HepG2 (cell line): ENCODE measurements at regions not wholly inside any gene's neighbourhood (a gene's known extent, or its start where the extent isn't known, plus 50 kb on each side); places are given as distances from the start of the nearest gene placed in this dataset.

ENCODE experiments used
- ATAC-seq: fragments of 200-7000 bp; cut with Tn5 transposase; 3 replicates; pipeline ENCODE4 v1.9.1; 2020; ENCODE audit warnings: mild to moderate bottlenecking, moderate library complexity
- BruUV-seq: library from RNA; stranded (reverse); fragments of 400-500 nt; replicated peaks from 2 replicates; lab custom pipeline; 2021; lab: Mats Ljungman, UMichigan
- CTCF ChIA-PET: fragments of 300-600 bp; formaldehyde crosslinking; extraction: SDS; loops from one replicate; lab custom pipeline; 2021; ENCODE audit warnings: low total read pairs, inconsistent platforms, low intra/inter-chr PET ratio; lab: Yijun Ruan, JAX
- POLR2A ChIA-PET: fragments of 350-600 bp; sonication (Branson Sonifier 250); formaldehyde crosslinking; loops from one replicate; lab custom pipeline; 2020; ENCODE audit warnings: antibody characterized with exemption, inconsistent platforms; lab: Yijun Ruan, JAX
- DNase-seq: peaks from one replicate; pipeline ENCODE4 v3.0.0-alpha.2; 2015; ENCODE audit warnings: low spot score
- FAIRE-seq: peaks from 3 replicates; lab custom pipeline; 2011; peaks lifted over from hg19 to GRCh38; lab: Jason Lieb, UNC
- H2AFZ ChIP-seq: one replicate; pipeline ENCODE4 v1.6.1; 2011; ENCODE audit warnings: low read length, inconsistent platforms
- H3K27ac ChIP-seq: fragments of 300-600 bp; 3 replicates; pipeline ENCODE4 v1.8.0; 2011; ENCODE audit warnings: mixed run types, mild to moderate bottlenecking, mixed read lengths, low read length, inconsistent platforms; ENCODE audit not compliant: insufficient read depth; ENCODE audit errors: extremely low read length
- H3K27me3 ChIP-seq, 2 experiments: fragments of 200-600 bp in 1 of 2; 2 replicates in 1 of 2; 3 replicates in 1 of 2; pipeline versions ENCODE4 v1.6.0 to v1.8.0; 2011; ENCODE audit warnings: low read length in 2 of 2, mild to moderate bottlenecking in 2 of 2, moderate library complexity in 2 of 2, inconsistent platforms in 1 of 2; ENCODE audit not compliant: insufficient read depth in 2 of 2, control insufficient read depth in 1 of 2
- H3K36me3 ChIP-seq, 2 experiments: fragments of 200-600 bp in 1 of 2; replicated peaks in 1 of 2; 2 replicates in 1 of 2; 3 replicates in 1 of 2; pipeline versions ENCODE4 v1.5.1 to v1.8.0; 2011; ENCODE audit warnings: low read length in 2 of 2, inconsistent platforms in 1 of 2; ENCODE audit not compliant: insufficient read depth in 2 of 2, control insufficient read depth in 1 of 2
- H3K4me1 ChIP-seq: 2 replicates; pipeline ENCODE4 v1.5.1; 2012; ENCODE audit warnings: low read length, inconsistent platforms; ENCODE audit not compliant: insufficient read depth
- H3K4me2 ChIP-seq: 2 replicates; pipeline ENCODE4 v1.6.0; 2011; ENCODE audit warnings: low read depth, low read length, inconsistent platforms
- H3K4me3 ChIP-seq, 3 experiments: fragments of 200-600 bp in 1 of 3; sonication (generic), shearing (Covaris generic) in 1 of 3; replicated peaks in 1 of 3; 2 replicates each; pipeline ENCODE4 v1.5.1; 2011 to 2016; ENCODE audit warnings: low read length in 3 of 3, inconsistent platforms in 2 of 3, low read depth in 2 of 3, mild to moderate bottlenecking in 2 of 3, control low read depth in 1 of 3, mixed read lengths in 1 of 3; ENCODE audit not compliant: insufficient read depth in 1 of 3
- H3K79me2 ChIP-seq: one replicate; pipeline ENCODE4 v1.6.1; 2011; ENCODE audit warnings: low read length, inconsistent platforms; ENCODE audit not compliant: insufficient read depth
- H3K9ac ChIP-seq: 2 replicates; pipeline ENCODE4 v1.6.0; 2011; ENCODE audit warnings: mild to moderate bottlenecking, low read depth, low read length, inconsistent platforms; ENCODE audit not compliant: insufficient read depth
- H3K9me3 ChIP-seq: 2 replicates; pipeline ENCODE4 v1.5.1; 2012; ENCODE audit warnings: mild to moderate bottlenecking, low read length
- H4K20me1 ChIP-seq: 2 replicates; pipeline ENCODE4 v1.6.0; 2011; ENCODE audit warnings: inconsistent platforms, mild to moderate bottlenecking, low read length, moderate library complexity; ENCODE audit not compliant: insufficient read depth
- ATF7-NPFF ChIP-seq: sonication (generic); formaldehyde crosslinking; IDR thresholded peaks from 2 replicates; pipeline ENCODE4 v1.8.1; 2023; ENCODE audit warnings: mild to moderate bottlenecking, low read depth, missing genetic modification reagents, moderate library complexity
- DNMT3B ChIP-seq: conservative IDR thresholded peaks from 2 replicates; pipeline ENCODE4 v1.6.1; 2016; ENCODE audit warnings: missing biosample characterization, control low read depth
- MYNN ChIP-seq: sonication (generic); formaldehyde crosslinking; IDR thresholded peaks from 2 replicates; pipeline ENCODE4 v1.4.0; 2020; ENCODE audit warnings: mild to moderate bottlenecking, low read depth, missing genetic modification reagents
- NR0B2 ChIP-seq: sonication (generic); formaldehyde crosslinking; IDR thresholded peaks from 2 replicates; pipeline ENCODE4 v1.4.0; 2020; ENCODE audit warnings: mild to moderate bottlenecking, missing genetic modification reagents
- PREB ChIP-seq: sonication (generic); formaldehyde crosslinking; IDR thresholded peaks from 2 replicates; pipeline ENCODE4 v1.4.0; 2020; ENCODE audit warnings: missing genetic modification reagents
- RELA ChIP-seq: sonication (generic); formaldehyde crosslinking; IDR thresholded peaks from 2 replicates; pipeline ENCODE4 v1.4.0; 2020; ENCODE audit warnings: missing genetic modification reagents
- TAF15 ChIP-seq: fragments of 200-400 bp; formaldehyde crosslinking; IDR thresholded peaks from one replicate; pipeline ENCODE4 v1.6.1; 2018; ENCODE audit warnings: mild to moderate bottlenecking, low read depth, low read length; ENCODE audit not compliant: poor library complexity, severe bottlenecking
- TBX2 ChIP-seq: sonication (generic); formaldehyde crosslinking; IDR thresholded peaks from 2 replicates; pipeline ENCODE4 v1.5.0; 2020; ENCODE audit warnings: missing genetic modification reagents, mild to moderate bottlenecking, borderline replicate concordance
- TEAD3 ChIP-seq: optimal IDR thresholded peaks from 2 replicates; pipeline ENCODE3; 2016; ENCODE audit warnings: borderline replicate concordance
- ZBTB40 ChIP-seq, 2 experiments: fragments of 450-650 bp in 1 of 2; sonication (generic) in 1 of 2; formaldehyde crosslinking in 1 of 2; IDR thresholded peaks; 2 replicates each; pipeline versions ENCODE4 v1.6.1 to v1.8.0; 2016 to 2022; ENCODE audit warnings: antibody characterized with exemption in 1 of 2, mild to moderate bottlenecking in 1 of 2, missing genetic modification reagents in 1 of 2
- ZNF572 ChIP-seq: sonication (generic); formaldehyde crosslinking; IDR thresholded peaks from 2 replicates; pipeline ENCODE4 v1.5.1; 2020; ENCODE audit warnings: mild to moderate bottlenecking, missing genetic modification reagents
- ZNF607 ChIP-seq: sonication (generic); formaldehyde crosslinking; IDR thresholded peaks from 2 replicates; pipeline ENCODE4 v1.5.1; 2020; ENCODE audit warnings: missing genetic modification reagents, mild to moderate bottlenecking, borderline replicate concordance
- ZNF776 ChIP-seq: sonication (generic); formaldehyde crosslinking; IDR thresholded peaks from 2 replicates; pipeline ENCODE4 v1.4.0; 2020; ENCODE audit warnings: mild to moderate bottlenecking, missing genetic modification reagents
- WGBS: methylation state at CpG from one replicate; pipeline ENCODE4 v1.1.6; 2017; ENCODE audit warnings: low lambda C conversion rate; 5-methylcytosine and 5-hydroxymethylcytosine counted together
- in situ Hi-C: cut with HindIII; loops from 2 replicates; pipeline ENCODE4 v1.10.0; 2017; ENCODE audit warnings: low pct_unique_long_range_greater_than_20kb; ENCODE audit not compliant: extremely low pct_ligation_motif_present
- intact Hi-C: fragments of 100-400 bp; cut with micrococcal nuclease; formaldehyde crosslinking; loops from one replicate; pipeline ENCODE4 v1.10.0; 2022; ENCODE audit not compliant: unreplicated experiment

- TF ChIP-seq ZBTB40 (IDR thresholded peaks at IDR 0.05) (no peak), ZBTB40 (CRISPR knock-in tag; IDR thresholded peaks at IDR 0.05) (no peak), TEAD3 (no peak)
These were observed 1377.5 kb upstream of the FLRT2 start (continued) for GRCh38 chr14:84152452-84152851.

- BruUV-seq = no TSS peak
- CTCF ChIA-PET = no interaction called here
- TF ChIP-seq DNMT3B (CRISPR knock-in tag) (no peak), MYNN (CRISPR knock-in tag) (no peak), ATF7-NPFF (CRISPR knock-in tag) (no peak), RELA (CRISPR knock-in tag) (no peak), ZNF607 (CRISPR knock-in tag) (no peak), ZNF572 (no peak), TBX2 (CRISPR knock-in tag) (no peak), ZNF776 (CRISPR knock-in tag) (no peak), TAF15 (no peak), NR0B2 (no peak), PREB (CRISPR knock-in tag) (no peak)
These were observed 1367.3 kb upstream of the FLRT2 start for GRCh38 chr14:84162633-84163032.

More at GRCh38 chr14:84162633-84163032, 1367.3 kb upstream of the FLRT2 start:
- Histone ChIP-seq H3K79me2 (no peaks in the 10 kb centered on the region), H3K4me3 (no peak overlapping the region), H3K27me3 (no peaks in the 10 kb centered on the region), H3K9me3 (peaks cover 86% of the 10 kb centered on the region), H3K4me2 (no peak overlapping the region), H4K20me1 (no peaks in the 10 kb centered on the region), H3K9ac (no peak overlapping the region), H3K27ac (no peak overlapping the region), H3K4me1 (no peaks in the 10 kb centered on the region), H2AFZ (no peak overlapping the region), H3K36me3 (no peaks in the 10 kb centered on the region)
- in situ Hi-C loops = no loop called here
- ATAC-seq (no peak), DNase-seq (no peak), FAIRE-seq (no peak)
- intact Hi-C loops = no loop called here
- POLR2A ChIA-PET = no interaction called here
- WGBS = 0% methylated on average over 2 of the region's 2 CpGs
